ENCODE measurements at regions not wholly inside any gene's neighbourhood (a gene's known extent, or its start where the extent isn't known, plus 50 kb on each side); places are given as distances from the start of the nearest gene placed in this dataset.
"Not testable (repeated sequence)": the region's sequence is repeated elsewhere in the genome, so short reads cannot be mapped to it uniquely, and the experiment has no call there.

GRCh38 chr2:37762281-37762680 lies 90.8 kb upstream of the CDC42EP3 start:
- TF ChIP-seq CTCF (conservative IDR thresholded peaks at IDR 0.05; ENCODE audit: low read length); EZH2phosphoT487 (IDR thresholded peaks at IDR 0.05; ENCODE audit: borderline replicate concordance): not testable (repeated sequence)

Measured in Loucy (cell line).